NCI-H1694 treated with DMSO at 0.1 percent for 48 hours (cell line): ENCODE measurements at regions not wholly inside any gene's neighbourhood (a gene's known extent, or its start where the extent isn't known, plus 50 kb on each side); places are given as distances from the start of the nearest gene placed in this dataset.

ENCODE experiments used
- DNase-seq: peaks from one replicate; lab custom pipeline; 2025; lab: John Stamatoyannopoulos, UW

- no peak for DNase-seq
Measured at GRCh38 chr4:177573507-177573906, 131.3 kb upstream of the AGA start.

- no peak for DNase-seq
Measured at GRCh38 chr4:177574446-177574845, 132.2 kb upstream of the AGA start.

- no peak for DNase-seq
Measured at GRCh38 chr4:177579649-177580048, 137.4 kb upstream of the AGA start.

- no peak for DNase-seq
Measured at GRCh38 chr4:177582992-177583391, 140.8 kb upstream of the AGA start.

- no peak for DNase-seq
Measured at GRCh38 chr4:177587989-177588388, 145.8 kb upstream of the AGA start.

- DNase-seq, result no peak
Measured at GRCh38 chr4:177595386-177595785, 153.1 kb upstream of the AGA start.

- no peak for DNase-seq
Measured at GRCh38 chr4:177596035-177596434, 153.8 kb upstream of the AGA start.

- DNase-seq, result no peak
Measured at GRCh38 chr4:177596991-177597390, 154.8 kb upstream of the AGA start.

- DNase-seq, result no peak
Measured at GRCh38 chr4:177605252-177605651, 163.0 kb upstream of the AGA start.

- DNase-seq, result no peak
Measured at GRCh38 chr4:177607111-177607573, 164.9 kb upstream of the AGA start.

GRCh38 chr4:177611974-177612664, 169.9 kb upstream of the AGA start:
- no peak for DNase-seq

- DNase-seq, result no peak
Measured at GRCh38 chr4:177612684-177613083, 170.4 kb upstream of the AGA start.

- no peak for DNase-seq
Measured at GRCh38 chr4:177632481-177632880, 190.2 kb upstream of the AGA start.

GRCh38 chr4:177638871-177639270, 196.6 kb upstream of the AGA start:
- no peak for DNase-seq

- no peak for DNase-seq
Measured at GRCh38 chr4:177640864-177641263, 198.6 kb upstream of the AGA start.

GRCh38 chr4:177660223-177660622, 218.0 kb upstream of the AGA start:
- no peak for DNase-seq

GRCh38 chr4:177667687-177668086, 225.4 kb upstream of the AGA start:
- DNase-seq, result no peak

- DNase-seq, result no peak
Measured at GRCh38 chr4:177671387-177671786, 229.2 kb upstream of the AGA start.

GRCh38 chr4:177671845-177672244, 229.6 kb upstream of the AGA start:
- DNase-seq, result no peak

GRCh38 chr4:177673985-177674489, 231.8 kb upstream of the AGA start:
- DNase-seq, result no peak

GRCh38 chr4:177680308-177680707, 238.1 kb upstream of the AGA start:
- DNase-seq, result no peak

GRCh38 chr4:177681902-177682301, 239.7 kb upstream of the AGA start:
- no peak for DNase-seq

GRCh38 chr4:177687117-177687516, 244.9 kb upstream of the AGA start:
- no peak for DNase-seq

GRCh38 chr4:177692907-177693306, 250.7 kb upstream of the AGA start:
- no peak for DNase-seq
